ENCODE measurements at regions not wholly inside any gene's neighbourhood (a gene's known extent, or its start where the extent isn't known, plus 50 kb on each side); places are given as distances from the start of the nearest gene placed in this dataset.

GRCh38 chr2:2850859-2851258 is 519.8 kb upstream of the MYT1L start:
- Histone ChIP-seq H3K9ac (replicated peaks in 1 of 4; ENCODE audit: extremely low read depth in 1 of 4, low read depth in 3 of 4, low read length in 3 of 4) (no peak overlapping the region), H3K79me1 (ENCODE audit: low read depth, low read length) (no peaks in the 10 kb centered on the region), H2AFZ (ENCODE audit: low read length) (no peak overlapping the region), H4K8ac (ENCODE audit: extremely low read depth, insufficient read depth, low read length) (no peak overlapping the region), H2BK20ac (ENCODE audit: low read length) (no peak overlapping the region), H3K4me1 (replicated peaks in 1 of 4; ENCODE audit: control insufficient read depth in 3 of 4, insufficient read depth in 4 of 4, low read length in 3 of 4) (peaks cover 2 to 26% (median 11%) of the 10 kb centered on the region in 4 experiments), H3K27ac (ENCODE audit: low read depth, low read length) (no peak overlapping the region), H3K36me3 (ENCODE audit: control insufficient read depth in 2 of 4, insufficient read depth in 4 of 4, low read length in 3 of 4) (no peaks in the 10 kb centered on the region; a peak in 1 of 8 replicates), H3K79me2 (ENCODE audit: control insufficient read depth in 1 of 2, insufficient read depth in 2 of 2, low read length in 2 of 2) (no peaks in the 10 kb centered on the region), H3K18ac (ENCODE audit: extremely low read depth, low read length) (no peak overlapping the region), H3K23me2 (ENCODE audit: low read depth, low read length) (peaks cover 18% of the 10 kb centered on the region), H2BK120ac (replicated peaks; ENCODE audit: low read depth, low read length) (no peak overlapping the region), H4K91ac (replicated peaks; ENCODE audit: insufficient read length, low read length) (no peak overlapping the region), H2AK5ac (ENCODE audit: low read depth, low read length) (no peak overlapping the region), H3K4me2 (ENCODE audit: insufficient read depth in 1 of 2, low read depth in 2 of 2, low read length in 2 of 2) (no peak overlapping the region), H4K20me1 (replicated peaks in 1 of 2; ENCODE audit: control insufficient read depth in 1 of 2, insufficient read depth in 2 of 2, low read length in 2 of 2) (peaks cover 0 to 13% of the 10 kb centered on the region in 2 experiments), H3K14ac (ENCODE audit: insufficient read length) (no peak overlapping the region), H4K5ac (ENCODE audit: insufficient read length, low read depth, low read length) (no peak overlapping the region), H2BK12ac (ENCODE audit: low read depth, low read length) (no peak overlapping the region), H3K4ac (replicated peaks; ENCODE audit: insufficient read length, low read depth, low read length) (no peak overlapping the region), H3K56ac (replicated peaks; ENCODE audit: insufficient read length, low read depth, low read length) (no peak overlapping the region), H3K4me3 (ENCODE audit: extremely low read depth in 1 of 4, insufficient read depth in 2 of 4, low read depth in 3 of 4, low read length in 4 of 4) (no peak overlapping the region), H2BK15ac (ENCODE audit: low read length) (no peak overlapping the region), H3K23ac (ENCODE audit: insufficient read length) (no peak overlapping the region), H3K27me3 (replicated peaks in 1 of 4; ENCODE audit: control insufficient read depth in 3 of 4, extremely low read depth in 1 of 4, insufficient read depth in 3 of 4, low read length in 3 of 4) (no peaks in the 10 kb centered on the region), H3K9me3 (ENCODE audit: insufficient read depth in 2 of 2, low read depth in 1 of 2, low read length in 1 of 2) (no peaks in the 10 kb centered on the region), H2BK5ac (ENCODE audit: low read depth, low read length) (no peak overlapping the region)
- TF ChIP-seq TEAD4 (IDR thresholded peaks at IDR 0.05; ENCODE audit: low read depth, low read length), result no peak
- TF ChIP-seq, protein P1, sequence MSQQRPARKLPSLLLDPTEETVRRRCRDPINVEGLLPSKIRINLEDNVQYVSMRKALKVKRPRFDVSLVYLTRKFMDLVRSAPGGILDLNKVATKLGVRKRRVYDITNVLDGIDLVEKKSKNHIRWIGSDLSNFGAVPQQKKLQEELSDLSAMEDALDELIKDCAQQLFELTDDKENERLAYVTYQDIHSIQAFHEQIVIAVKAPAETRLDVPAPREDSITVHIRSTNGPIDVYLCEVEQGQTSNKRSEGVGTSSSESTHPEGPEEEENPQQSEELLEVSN (IDR thresholded peaks at IDR 0.05), result no peak
- TF ChIP-seq ASH2L (IDR thresholded peaks at IDR 0.05; ENCODE audit: low read length), result no peak
- no peak for TF ChIP-seq HDAC6 (IDR thresholded peaks at IDR 0.05; ENCODE audit: low read depth, low read length)
- TF ChIP-seq CBX5 (IDR thresholded peaks at IDR 0.05; ENCODE audit: low read depth, low read length), result no peak
- TF ChIP-seq MAFK (IDR thresholded peaks at IDR 0.05; ENCODE audit: low read depth, low read length), result no peak
- TF ChIP-seq SUZ12 (IDR thresholded peaks at IDR 0.05; ENCODE audit: low read length), result no peak
- TF ChIP-seq JUN (IDR thresholded peaks at IDR 0.05; ENCODE audit: low read depth, low read length), result no peak
- no peak for TF ChIP-seq ZNF274 (IDR thresholded peaks at IDR 0.05; ENCODE audit: borderline replicate concordance, extremely low read depth, low read length)
- POLR2A ChIA-PET (ENCODE audit: partially characterized antibody), result no interaction called here
- FAIRE-seq (no peak), DNase-seq (ENCODE audit: low read depth in 1 of 2, low spot score in 2 of 2) (no peak)
- 93% methylated on average over 7 of the region's 7 CpGs; no CpG with 5 or more reads in 1 of the 2 experiments for WGBS, 2 experiments (ENCODE audit: extremely low coverage in 1 of 2, insufficient coverage in 1 of 2, insufficient read length in 1 of 2, insufficient replicate concordance in 2 of 2, low coverage in 1 of 2, low lambda C conversion rate in 2 of 2, missing lambda C conversion rate in 1 of 2)
- CTCF ChIA-PET (ENCODE audit: partially characterized antibody), result no interaction called here

Measured in H1 (cell line).